Stimulated activated naive CD8-positive, alpha-beta T cell treated with anti-CD3 and anti-CD28 coated beads, Interleukin-15, amount 100 ng/mL, for 72 hours (primary cell): ENCODE measurements at regions not wholly inside any gene's neighbourhood (a gene's known extent, or its start where the extent isn't known, plus 50 kb on each side); places are given as distances from the start of the nearest gene placed in this dataset.

ENCODE experiments used
- ATAC-seq: fragments of 150-1000 bp; cut with Tn5 transposase; 2 replicates; pipeline ENCODE4 v1.10.0; 2021; ENCODE audit warnings: mild to moderate bottlenecking, moderate library complexity
- DNase-seq, 2 donors: peaks; one replicate each; pipeline ENCODE4 v3.0.0; 2021 to 2022
- H3K27ac Mint-ChIP-seq, 2 donors: one replicate each; pipeline ENCODE4 v1.8.0; 2022; ENCODE audit warnings: mild to moderate bottlenecking in 2 of 2, mixed read lengths in 2 of 2, moderate library complexity in 2 of 2
- H3K27me3 Mint-ChIP-seq: one replicate; pipeline ENCODE4 v1.8.0; 2022; ENCODE audit warnings: mixed read lengths
- H3K4me1 Mint-ChIP-seq: one replicate; pipeline ENCODE4 v1.8.0; 2022; ENCODE audit warnings: mild to moderate bottlenecking, mixed read lengths
- H3K4me3 Mint-ChIP-seq, 2 donors: one replicate each; pipeline ENCODE4 v1.8.0; 2022; ENCODE audit warnings: mild to moderate bottlenecking in 2 of 2, mixed read lengths in 2 of 2, moderate library complexity in 1 of 2
- H3K9me3 Mint-ChIP-seq, 2 donors: one replicate each; pipeline ENCODE4 v1.8.0; 2022; ENCODE audit warnings: mixed read lengths in 2 of 2

GRCh38 chr2:67970071-67970470, 92.7 kb downstream of the C1D start:
- H3K4me1 Mint-ChIP-seq = no peaks in the 10 kb centered on the region
- no peak overlapping the region for H3K4me3 Mint-ChIP-seq
- peaks cover 10% of the 10 kb centered on the region for H3K27me3 Mint-ChIP-seq
- DNase-seq (no peak), ATAC-seq (no peak)
- H3K27ac Mint-ChIP-seq = no peak overlapping the region
- H3K9me3 Mint-ChIP-seq = no peaks in the 10 kb centered on the region

DNA sequence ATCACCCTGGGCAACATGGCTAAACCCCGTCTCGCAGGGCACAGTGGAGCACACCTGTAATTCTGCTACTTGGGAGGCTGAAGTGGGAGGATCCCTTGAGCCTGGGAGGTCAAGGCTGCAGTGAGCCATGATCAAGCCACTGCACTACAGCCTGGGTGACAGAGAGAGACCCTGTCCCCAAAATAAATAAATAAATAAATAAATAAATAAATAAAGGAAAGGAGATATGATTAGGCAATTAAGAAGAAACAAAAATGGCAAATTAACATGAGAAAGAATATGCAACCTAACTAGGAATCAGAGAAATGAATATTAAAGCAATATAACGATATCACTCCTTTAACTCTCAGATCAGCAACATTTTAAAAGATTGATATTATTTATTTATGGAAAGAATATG, 92.3 kb downstream of the C1D start:
- Mint-ChIP-seq H3K9me3 (no peaks in the 10 kb centered on the region), H3K4me1 (no peaks in the 10 kb centered on the region), H3K27ac (no peak overlapping the region), H3K4me3 (no peak overlapping the region), H3K27me3 (peaks cover 13% of the 10 kb centered on the region)
- ATAC-seq (no peak), DNase-seq (no peak)

- Mint-ChIP-seq H3K9me3 (no peaks in the 10 kb centered on the region), H3K27me3 (peaks cover 13% of the 10 kb centered on the region), H3K27ac (no peak overlapping the region), H3K4me3 (no peak overlapping the region), H3K4me1 (no peaks in the 10 kb centered on the region)
- ATAC-seq = no peak
- no peak for DNase-seq
Observed at GRCh38 chr2:67974559-67975430, 88.0 kb downstream of the C1D start.

GRCh38 chr2:67977464-67977863, 85.3 kb downstream of the C1D start:
- no peak overlapping the region for H3K27ac Mint-ChIP-seq
- peaks cover 6% of the 10 kb centered on the region for H3K27me3 Mint-ChIP-seq
- no peaks in the 10 kb centered on the region for H3K4me1 Mint-ChIP-seq
- ATAC-seq (no peak), DNase-seq (no peak)
- no peak overlapping the region for H3K4me3 Mint-ChIP-seq
- no peaks in the 10 kb centered on the region for H3K9me3 Mint-ChIP-seq

DNA sequence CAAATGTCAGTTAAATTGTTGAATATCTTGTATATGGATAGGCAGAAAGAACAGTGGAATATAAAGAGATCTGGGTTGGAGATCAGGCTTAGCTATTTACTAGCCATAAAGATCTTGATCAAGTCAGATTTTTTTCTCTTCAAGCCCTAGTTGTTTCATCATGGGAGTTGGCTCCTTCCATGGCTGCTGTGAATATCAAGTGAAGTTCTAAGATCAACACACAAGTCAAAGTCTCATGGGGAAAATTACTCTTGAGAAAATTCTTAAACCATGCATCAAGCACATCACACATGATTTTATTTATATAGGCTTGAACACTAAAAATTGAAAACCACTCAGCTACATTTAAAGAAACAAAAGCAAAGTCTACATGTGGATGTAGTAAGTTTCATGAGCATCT, 79.8 kb downstream of the C1D start:
- H3K4me3 Mint-ChIP-seq = no peak overlapping the region
- no peak overlapping the region for H3K27ac Mint-ChIP-seq
- no peak for ATAC-seq
- peaks cover 12% of the 10 kb centered on the region for H3K27me3 Mint-ChIP-seq
- DNase-seq = no peak
- H3K9me3 Mint-ChIP-seq = no peaks in the 10 kb centered on the region
- no peaks in the 10 kb centered on the region for H3K4me1 Mint-ChIP-seq

DNA sequence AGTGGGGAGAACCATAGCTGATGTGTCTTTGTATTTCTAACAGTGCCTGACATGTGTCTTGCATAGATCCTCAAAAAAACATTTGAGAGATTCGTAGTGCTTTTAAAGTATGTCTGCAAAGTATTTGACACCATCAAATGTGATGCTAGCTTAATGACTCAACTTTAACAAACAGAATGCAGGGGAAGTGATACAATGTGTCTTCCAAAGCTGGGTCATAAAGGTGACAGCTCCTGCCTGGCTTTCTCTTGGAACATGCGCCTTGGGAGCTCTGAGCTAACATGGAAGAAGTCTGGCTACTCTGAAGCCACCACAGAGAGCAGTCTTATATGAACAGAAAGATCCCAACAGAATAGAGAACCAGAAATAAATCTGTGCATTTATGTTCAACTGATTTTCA, 78.2 kb downstream of the C1D start:
- no peak for DNase-seq
- no peaks in the 10 kb centered on the region for H3K9me3 Mint-ChIP-seq
- H3K4me1 Mint-ChIP-seq = no peaks in the 10 kb centered on the region
- no peak for ATAC-seq
- H3K27me3 Mint-ChIP-seq = peaks cover 12% of the 10 kb centered on the region
- H3K27ac Mint-ChIP-seq = no peak overlapping the region
- H3K4me3 Mint-ChIP-seq = no peak overlapping the region

- no peak for ATAC-seq
- no peaks in the 10 kb centered on the region for H3K9me3 Mint-ChIP-seq
- H3K27ac Mint-ChIP-seq = no peak overlapping the region
- DNase-seq = no peak
- H3K27me3 Mint-ChIP-seq = peaks cover 13% of the 10 kb centered on the region
- no peak overlapping the region for H3K4me3 Mint-ChIP-seq
- no peaks in the 10 kb centered on the region for H3K4me1 Mint-ChIP-seq
Observed at GRCh38 chr2:67985586-67985985, 77.2 kb downstream of the C1D start.

GRCh38 chr2:67986258-67986657, 76.5 kb downstream of the C1D start:
- DNase-seq (no peak), ATAC-seq (no peak)
- Mint-ChIP-seq H3K27me3 (peaks cover 19% of the 10 kb centered on the region), H3K27ac (no peak overlapping the region), H3K4me3 (no peak overlapping the region), H3K9me3 (no peaks in the 10 kb centered on the region), H3K4me1 (no peaks in the 10 kb centered on the region)
